ENCODE measurements at regions not wholly inside any gene's neighbourhood (a gene's known extent, or its start where the extent isn't known, plus 50 kb on each side); places are given as distances from the start of the nearest gene placed in this dataset.
"Not testable (repeated sequence)": the region's sequence is repeated elsewhere in the genome, so short reads cannot be mapped to it uniquely, and the experiment has no call there.

- no peak for DNase-seq
Observed at GRCh38 chr9:129544761-129545160, 76.1 kb downstream of the C9orf50 start.

DNA sequence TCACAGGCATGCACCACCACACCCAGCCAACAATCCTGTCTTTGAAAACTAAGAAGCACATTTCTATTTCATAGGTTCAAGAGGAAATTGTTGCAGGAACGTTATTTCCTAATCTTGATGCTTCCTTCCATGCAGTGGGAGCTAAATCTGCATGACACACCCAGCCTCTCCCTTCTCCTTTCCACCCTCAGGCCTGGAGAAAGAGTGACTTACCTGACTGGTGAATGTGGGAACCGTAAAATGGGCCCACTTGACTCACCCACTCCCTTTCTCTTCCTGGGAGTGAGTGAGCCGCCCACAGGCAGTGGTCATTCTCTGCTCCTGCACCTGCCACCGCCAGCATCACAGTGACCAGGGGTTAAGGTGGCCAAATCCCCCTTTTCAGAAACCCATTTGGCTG, 78.2 kb downstream of the C9orf50 start:
- DNase-seq, result no peak

- no peak for DNase-seq
Observed at GRCh38 chr9:129541270-129541669, 79.6 kb downstream of the C9orf50 start.

GRCh38 chr9:129539446-129539845, 81.5 kb downstream of the C9orf50 start:
- no peak for DNase-seq

DNA sequence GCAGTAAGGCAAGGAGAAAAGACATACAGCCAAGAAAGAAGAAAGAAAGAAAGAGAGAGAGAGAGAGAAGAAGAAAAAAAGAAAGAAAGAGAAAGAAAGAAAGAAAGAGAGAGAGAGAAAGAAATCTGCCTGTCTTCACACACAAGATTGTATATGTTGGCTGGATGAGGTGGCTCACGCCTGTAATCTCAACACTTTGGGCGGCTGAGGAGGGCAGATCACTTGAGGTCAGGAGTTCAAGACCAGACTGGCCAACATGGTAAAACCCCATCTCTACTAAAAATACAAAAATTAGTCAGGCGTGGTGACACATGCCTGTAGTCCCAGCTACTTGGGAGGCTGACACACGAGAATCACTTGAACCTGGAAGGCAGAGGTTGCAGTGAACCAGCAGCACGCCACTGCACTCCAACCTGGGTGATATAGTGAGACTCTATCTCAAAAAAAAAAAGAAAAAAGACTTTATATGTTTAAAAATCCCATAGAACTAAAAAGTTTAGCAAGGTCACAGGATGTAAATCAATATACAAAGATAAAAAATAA, 89.0 kb downstream of the C9orf50 start:
- DNase-seq, result not testable (repeated sequence)

GRCh38 chr9:129527955-129528354, 92.9 kb downstream of the C9orf50 start:
- DNase-seq, result not testable (repeated sequence)

- DNase-seq, result no peak
Observed at GRCh38 chr9:129525656-129526196, 95.2 kb downstream of the C9orf50 start.

- DNase-seq, result no peak
Observed at GRCh38 chr9:129524582-129525270, 96.2 kb downstream of the C9orf50 start.

GRCh38 chr9:129523943-129524581, 96.8 kb downstream of the C9orf50 start:
- no peak for DNase-seq

- DNase-seq, result no peak
Observed at GRCh38 chr9:129522351-129522750, 98.5 kb downstream of the C9orf50 start.

- DNase-seq, result no peak
Observed at GRCh38 chr9:129520082-129520481, 100.8 kb downstream of the C9orf50 start.

DNA sequence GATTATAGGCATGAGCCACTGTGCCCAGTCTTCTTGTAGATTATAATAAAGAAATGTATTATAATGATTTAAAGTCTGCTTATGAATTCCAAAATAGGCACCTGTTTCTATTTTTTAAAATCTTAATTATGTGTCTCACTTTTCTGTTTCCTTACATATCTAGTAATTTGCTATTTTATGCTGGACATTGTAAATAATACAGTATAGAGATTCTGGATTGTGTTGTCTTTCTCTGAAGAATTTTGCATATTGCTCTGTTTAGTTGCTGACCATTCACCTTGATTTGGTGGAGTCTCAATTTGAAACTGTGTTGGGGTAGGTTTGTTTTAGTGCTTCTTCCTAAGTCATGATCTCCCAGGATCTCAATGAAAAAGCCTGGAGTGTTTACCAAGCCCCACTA, 102.8 kb downstream of the C9orf50 start:
- no peak for DNase-seq

DNA sequence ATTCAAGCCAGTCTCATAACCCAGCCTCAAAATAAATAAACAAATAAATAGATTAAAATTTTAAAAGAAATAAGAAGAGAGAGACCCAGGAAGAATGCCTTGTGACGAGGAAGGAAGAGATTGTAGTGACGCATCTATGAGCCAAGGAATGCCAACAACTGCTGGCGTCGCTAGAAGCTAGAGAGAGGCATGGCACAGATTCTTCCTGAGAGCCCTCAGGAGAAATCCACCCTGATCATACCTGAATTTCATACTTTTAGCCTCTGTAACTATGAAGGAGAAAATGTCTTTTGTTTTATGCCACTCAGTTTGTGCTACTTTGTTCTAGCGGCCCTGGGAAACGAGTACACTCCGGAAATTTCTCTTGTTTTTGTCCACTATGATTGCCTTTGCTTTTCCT, 103.9 kb downstream of the C9orf50 start:
- DNase-seq, result no peak

- no peak for DNase-seq
Observed at GRCh38 chr9:129514891-129515290, 106.0 kb downstream of the C9orf50 start.

DNA sequence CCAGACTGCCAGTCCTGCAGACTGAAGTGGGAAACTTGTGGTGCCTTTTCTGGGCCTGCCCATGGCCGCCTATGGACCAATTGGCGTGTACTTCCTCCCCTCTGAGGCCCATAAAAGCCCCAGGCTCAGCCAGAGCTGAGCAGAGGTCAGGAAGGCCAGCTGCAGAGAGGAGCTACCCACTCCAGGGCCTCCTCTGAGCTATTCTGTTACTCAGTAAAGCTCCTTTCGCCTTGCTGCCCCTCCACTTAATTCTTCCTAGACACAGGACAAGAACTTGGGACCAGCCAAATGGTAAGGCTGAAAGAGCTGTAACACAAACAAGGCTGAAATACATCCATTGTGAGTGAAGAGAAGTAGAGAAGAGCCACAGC, 106.4 kb downstream of the C9orf50 start:
- no peak for DNase-seq

- DNase-seq, result no peak
Observed at GRCh38 chr9:129513856-129514496, 106.9 kb downstream of the C9orf50 start.

GRCh38 chr9:129513282-129513681, 107.6 kb downstream of the C9orf50 start:
- no peak for DNase-seq

DNA sequence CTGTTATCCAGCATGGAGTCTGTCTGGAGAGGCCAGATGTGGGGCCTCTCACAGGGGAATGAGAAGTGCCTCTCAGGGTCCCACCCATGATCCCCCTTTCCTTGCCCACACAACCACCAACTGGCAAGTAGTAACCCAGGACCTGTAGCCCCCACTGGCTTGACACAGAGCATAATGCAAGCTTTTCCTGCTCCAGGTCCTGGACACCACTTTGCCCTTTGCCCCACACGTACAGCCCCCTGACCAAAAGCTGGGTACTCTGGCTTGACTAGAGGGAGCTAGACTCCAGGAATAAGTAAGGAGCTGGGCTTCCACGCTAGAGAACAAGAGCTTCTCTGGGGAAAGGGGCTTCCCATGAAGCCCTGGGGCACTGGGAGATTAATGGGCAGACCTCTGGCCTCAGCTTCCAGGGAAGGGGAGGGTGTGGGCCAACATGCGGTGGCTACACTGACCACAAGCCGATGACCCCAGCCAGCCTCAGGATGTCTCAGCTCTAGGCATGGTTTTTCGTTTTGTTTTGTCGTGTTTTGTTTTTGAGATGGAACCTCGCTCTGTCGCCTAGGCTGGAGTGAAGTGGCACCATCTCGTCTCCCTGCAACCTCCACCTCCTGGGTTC, 109.5 kb downstream of the C9orf50 start:
- DNase-seq, result no peak

GRCh38 chr9:129509533-129509928, 111.4 kb downstream of the C9orf50 start:
- no peak for DNase-seq

- DNase-seq, result no peak
Observed at GRCh38 chr9:129507805-129508204, 113.1 kb downstream of the C9orf50 start.

- DNase-seq, result no peak
Observed at GRCh38 chr9:129506892-129507291, 114.0 kb downstream of the C9orf50 start.

- no peak for DNase-seq
Observed at GRCh38 chr9:129506041-129506440, 114.9 kb downstream of the C9orf50 start.

DNA sequence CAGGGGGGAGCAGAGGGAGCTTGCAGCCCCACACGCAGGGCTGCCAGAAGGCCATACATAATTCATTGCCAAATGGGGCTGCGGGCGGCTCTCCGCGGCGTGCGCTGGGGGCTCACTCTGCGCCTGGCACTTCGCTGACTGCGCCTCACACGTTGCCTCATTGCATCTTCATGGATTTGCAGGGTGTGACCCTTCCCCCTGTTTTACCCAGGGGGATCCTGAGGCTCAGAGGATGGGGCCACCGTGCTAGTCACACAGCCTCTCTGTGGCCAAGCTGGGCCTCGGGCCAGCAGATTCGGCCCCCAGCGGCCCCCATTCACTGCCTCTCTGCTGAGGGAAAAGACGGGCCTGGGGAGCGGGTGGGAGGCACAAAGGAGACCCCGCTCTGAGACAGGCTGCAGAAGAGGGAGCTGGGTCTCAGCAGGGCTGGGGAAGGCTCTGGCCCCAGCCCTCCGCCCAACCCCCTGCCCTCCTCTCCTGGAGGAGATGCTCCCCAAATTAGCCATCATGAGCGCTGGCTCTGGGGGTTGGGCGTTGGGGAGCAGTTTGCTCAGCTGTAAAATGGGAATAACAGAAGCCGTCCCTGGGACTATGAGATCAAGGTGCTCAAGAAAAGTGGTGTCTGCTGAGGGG, 115.5 kb downstream of the C9orf50 start:
- DNase-seq, result no peak

All from stimulated activated CD4-positive, alpha-beta T cell treated with anti-CD3 and anti-CD28 coated beads, Interleukin-4, amount 100 ng/mL, for 24 hours (primary cell).